Activated CD4-positive, alpha-beta T cell treated with anti-CD3 and anti-CD28 coated beads, Interleukin-10, Interleukin-2, amounts not matched to agents 100 ng/mL and 50 ng/mL, durations not matched to agents 16 hours and 8 hours (primary cell): ENCODE measurements at regions not wholly inside any gene's neighbourhood (a gene's known extent, or its start where the extent isn't known, plus 50 kb on each side); places are given as distances from the start of the nearest gene placed in this dataset.
"Not testable (repeated sequence)": the region's sequence is repeated elsewhere in the genome, so short reads cannot be mapped to it uniquely, and the experiment has no call there.

Experiments used
- DNase-seq: peaks from one replicate; pipeline ENCODE4 v3.0.0-alpha.2; 2020

DNA sequence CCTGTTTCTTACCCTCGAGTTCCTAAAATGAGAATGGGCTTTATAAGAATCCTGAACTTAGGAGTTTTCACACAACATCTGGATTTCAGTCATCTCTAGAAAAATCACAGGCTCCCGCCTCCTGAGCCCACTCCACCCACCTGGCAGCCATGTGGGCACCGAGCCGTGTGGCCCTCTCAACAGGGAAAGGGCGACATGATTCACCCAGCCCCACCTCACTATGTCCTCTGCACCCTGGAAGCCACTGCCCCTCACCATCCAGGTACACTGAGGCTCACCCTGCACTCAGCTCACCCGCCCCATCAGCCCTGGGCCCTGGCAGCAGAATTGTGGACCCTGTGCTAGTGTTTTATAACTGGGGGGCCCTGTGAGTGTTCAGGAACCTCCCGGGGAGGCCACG is 101.5 kb downstream of the SHANK2 start:
- DNase-seq: no peak

- DNase-seq: no peak
Measured at GRCh38 chr11:71148716-71149115, 103.7 kb downstream of the SHANK2 start.

GRCh38 chr11:71147331-71147730 is 105.0 kb downstream of the SHANK2 start:
- DNase-seq: no peak

- DNase-seq: no peak
Measured at GRCh38 chr11:71146846-71147245, 105.5 kb downstream of the SHANK2 start.

GRCh38 chr11:71145988-71146824 is 106.2 kb downstream of the SHANK2 start:
- DNase-seq: no peak

DNA sequence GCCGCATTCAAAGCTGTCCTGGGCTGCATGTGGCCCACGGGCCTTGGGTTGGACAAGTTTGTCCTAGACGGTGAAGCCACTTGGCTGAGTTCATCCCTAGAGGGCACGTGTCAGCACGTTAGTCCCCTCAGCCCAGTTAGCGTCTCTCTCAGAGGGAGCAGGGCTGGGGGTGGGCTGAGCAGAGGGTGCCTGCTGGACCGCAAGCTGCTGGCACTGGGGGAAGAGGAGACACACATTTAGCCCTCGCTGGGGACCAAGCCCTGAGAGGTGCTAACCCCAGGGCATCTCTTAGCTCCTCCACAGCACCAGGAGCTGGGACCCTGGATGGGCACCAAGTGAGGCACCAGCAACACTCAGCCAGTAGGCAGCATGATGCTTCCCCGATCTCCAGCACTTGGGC is 107.0 kb downstream of the SHANK2 start:
- no peak for DNase-seq

GRCh38 chr11:71144736-71145135 is 107.6 kb downstream of the SHANK2 start:
- no peak for DNase-seq

- DNase-seq: no peak
Measured at GRCh38 chr11:71144010-71144409, 108.4 kb downstream of the SHANK2 start.

- no peak for DNase-seq
Measured at GRCh38 chr11:71140206-71140919, 112.0 kb downstream of the SHANK2 start.

DNA sequence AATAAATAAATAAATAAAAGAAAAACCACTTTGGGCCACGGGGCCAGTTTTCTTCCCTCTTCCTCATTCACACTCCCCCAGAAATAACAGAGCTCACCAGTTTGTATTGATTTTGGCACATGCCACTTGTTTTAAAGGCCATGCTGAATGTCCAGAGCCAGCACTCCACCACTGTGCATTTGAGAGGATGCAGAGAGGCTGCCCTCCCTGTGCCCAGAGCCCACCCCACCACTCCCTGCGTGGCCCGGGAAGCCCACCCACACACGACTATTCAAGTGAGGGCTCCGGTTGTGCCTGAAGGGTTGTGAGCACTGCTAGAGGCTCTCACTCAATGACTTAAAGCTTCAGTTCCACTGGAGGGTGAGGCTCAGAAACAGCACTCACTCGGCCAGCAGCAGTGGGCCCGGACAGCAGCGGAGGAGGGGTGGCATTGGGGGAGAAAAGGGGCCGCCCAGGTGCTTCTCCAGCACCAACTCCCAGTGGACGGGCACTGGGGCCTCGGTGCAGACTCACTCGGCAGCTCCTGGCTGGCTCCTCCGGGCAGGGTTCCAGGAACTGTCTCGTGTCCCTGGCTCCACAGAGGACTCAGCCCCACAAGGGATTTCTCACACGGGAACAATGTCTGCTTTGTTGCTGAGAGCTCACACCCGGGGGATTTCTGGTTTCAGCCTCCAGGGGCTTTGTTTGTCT is 112.7 kb downstream of the SHANK2 start:
- no peak for DNase-seq

- no peak for DNase-seq
Measured at GRCh38 chr11:71138737-71139425, 113.5 kb downstream of the SHANK2 start.

DNA sequence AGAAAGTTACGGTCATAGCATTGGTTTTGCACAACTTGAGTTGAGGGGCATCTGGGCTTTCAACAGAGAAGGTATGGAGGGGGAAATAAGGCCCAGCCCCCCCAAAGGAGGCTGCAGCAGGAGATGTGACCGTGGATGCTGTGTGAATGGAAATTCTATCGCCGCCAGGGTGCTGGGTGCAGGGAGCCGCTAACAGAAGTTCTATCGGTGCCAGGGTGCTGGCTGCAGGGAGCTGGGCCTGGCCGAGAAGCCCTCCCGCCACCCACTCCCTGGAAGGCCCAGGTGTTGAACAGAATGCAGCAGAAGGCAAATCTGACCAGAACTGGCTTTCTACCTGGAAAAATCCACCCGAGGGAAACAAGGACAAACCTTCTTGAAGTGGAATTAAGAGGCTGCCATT is 115.0 kb downstream of the SHANK2 start:
- no peak for DNase-seq

DNA sequence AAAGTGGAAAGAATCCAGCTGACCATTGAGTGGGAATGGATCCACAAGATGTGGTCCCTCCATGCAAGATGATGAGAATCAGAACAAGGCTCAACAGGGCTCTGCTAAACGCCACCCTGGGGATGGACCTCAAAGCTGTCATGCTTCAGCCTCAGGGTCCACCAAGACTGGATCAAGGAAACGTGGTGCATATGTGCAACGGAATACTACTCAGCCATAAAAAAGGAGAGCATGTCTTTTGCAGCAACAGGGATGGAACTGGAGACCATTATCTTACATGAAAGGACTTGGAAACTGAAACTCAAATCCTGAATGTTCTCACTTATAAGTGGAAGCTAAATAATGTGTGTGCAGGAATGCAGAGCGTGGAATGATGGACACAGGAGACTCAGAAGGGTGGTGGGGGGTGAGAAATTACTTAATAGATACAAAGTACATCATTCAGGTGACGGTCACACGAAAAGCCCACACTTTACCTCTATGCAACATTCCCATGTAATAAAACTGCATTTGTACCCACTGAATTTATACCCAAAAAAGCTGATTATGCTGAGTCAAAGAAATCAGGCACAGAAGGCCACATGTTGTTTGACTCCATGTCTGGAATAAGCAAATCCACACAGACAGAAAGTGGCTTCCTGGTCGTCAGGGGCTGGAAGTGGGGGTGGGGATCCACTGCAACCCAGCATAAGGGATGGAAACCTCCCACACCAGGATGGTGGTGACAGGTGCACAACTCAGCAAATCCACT is 116.1 kb downstream of the SHANK2 start:
- DNase-seq: no peak

DNA sequence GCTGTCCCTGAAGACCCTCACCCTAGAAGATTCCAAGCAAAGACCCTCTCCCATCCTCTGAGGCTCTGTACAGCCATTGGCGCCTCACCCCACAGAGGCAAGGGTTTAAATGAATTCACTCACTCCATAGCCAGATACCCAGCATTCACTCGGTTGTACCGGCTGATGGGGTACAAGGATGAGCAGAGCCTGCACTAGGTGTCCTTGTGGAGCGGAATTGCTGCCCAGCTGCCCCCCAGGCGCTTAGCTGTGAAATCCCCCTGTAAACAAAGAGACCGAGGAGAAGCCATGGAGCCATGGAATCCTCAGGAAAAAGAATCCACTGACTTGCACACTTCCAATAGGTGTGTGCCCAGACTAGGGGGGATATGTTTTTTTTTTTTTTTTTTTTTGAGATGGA is 117.3 kb downstream of the SHANK2 start:
- DNase-seq: no peak

- no peak for DNase-seq
Measured at GRCh38 chr11:71133946-71134345, 118.4 kb downstream of the SHANK2 start.

- DNase-seq: no peak
Measured at GRCh38 chr11:71131861-71132260, 120.5 kb downstream of the SHANK2 start.

- no peak for DNase-seq
Measured at GRCh38 chr11:71130106-71130505, 122.3 kb downstream of the SHANK2 start.

DNA sequence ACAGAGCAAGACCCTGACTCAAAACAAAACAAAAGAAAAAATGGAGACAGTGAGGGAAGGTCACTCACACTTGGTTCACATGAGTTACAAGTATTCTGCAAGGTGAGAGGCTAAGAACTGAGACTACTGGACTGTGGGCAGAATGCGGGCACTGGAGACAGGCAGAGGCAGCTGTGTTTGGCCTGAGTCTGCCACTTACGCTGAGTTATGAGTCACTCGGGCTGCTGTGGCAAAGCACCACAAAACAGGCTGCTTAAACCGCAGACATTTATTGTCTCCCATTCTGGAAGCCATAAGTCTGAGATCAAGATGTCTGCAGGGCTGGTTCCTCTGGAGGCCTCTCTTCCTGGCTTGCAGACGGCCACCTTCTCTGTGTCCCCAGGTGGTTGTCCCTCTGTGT is 122.8 kb downstream of the SHANK2 start:
- DNase-seq: no peak

DNA sequence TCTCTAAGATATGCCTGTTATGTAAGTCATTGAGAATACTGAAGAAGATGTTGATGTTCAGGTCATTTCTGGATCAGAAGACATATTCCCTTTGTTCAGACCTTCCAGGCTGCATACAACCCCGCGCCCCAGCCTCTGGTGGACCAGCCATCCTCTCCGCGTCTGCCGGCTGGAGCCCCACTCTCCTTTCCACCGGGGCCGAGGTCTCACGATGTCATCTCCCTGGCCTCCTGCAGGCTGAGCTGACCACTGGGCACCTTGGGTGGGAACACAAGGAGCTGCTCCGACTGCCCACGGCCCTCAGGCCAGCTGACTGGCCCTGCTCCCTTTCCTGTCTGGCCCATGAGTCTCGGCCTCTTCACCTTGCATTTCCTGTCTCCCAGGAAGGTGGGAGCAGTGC is 124.6 kb downstream of the SHANK2 start:
- DNase-seq: no peak

GRCh38 chr11:71126401-71126800 is 126.0 kb downstream of the SHANK2 start:
- not testable (repeated sequence) for DNase-seq

- no peak for DNase-seq
Measured at GRCh38 chr11:71125150-71125549, 127.2 kb downstream of the SHANK2 start.

- DNase-seq: no peak
Measured at GRCh38 chr11:71124127-71124526, 128.2 kb downstream of the SHANK2 start.
